ENCODE measurements at regions not wholly inside any gene's neighbourhood (a gene's known extent, or its start where the extent isn't known, plus 50 kb on each side); places are given as distances from the start of the nearest gene placed in this dataset.
A peak's percentile ranks its signal among the peaks of the same experiment; 100 is the strongest.
"Not testable (repeated sequence)": the region's sequence is repeated elsewhere in the genome, so short reads cannot be mapped to it uniquely, and the experiment has no call there.

DNA sequence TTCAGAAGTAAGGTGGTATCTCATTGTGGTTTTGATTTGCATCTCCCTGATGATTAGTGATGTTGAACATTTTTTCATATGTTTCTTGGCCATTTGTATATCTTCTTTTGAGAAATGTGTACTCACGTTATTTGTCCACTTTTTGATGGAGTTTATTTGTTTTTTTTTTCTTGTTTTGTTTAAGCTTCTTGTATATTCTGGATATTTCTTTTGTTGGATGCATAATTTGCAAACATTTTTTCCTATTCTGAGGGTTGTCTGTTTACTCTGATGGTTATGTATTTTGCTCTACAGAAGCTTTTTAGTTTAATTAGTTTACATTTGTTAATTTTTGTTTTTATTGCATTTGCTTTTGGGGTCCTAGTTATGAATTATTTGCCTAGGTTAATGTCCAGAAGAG lies 927.4 kb upstream of the LRFN5 start:
- peaks cover 5% of the 10 kb centered on the region; the same call in 1 of the 2 replicates for H3K4me1 ChIP-seq (ENCODE audit: control insufficient read depth, insufficient read depth, low read length)
- H3K9ac ChIP-seq (ENCODE audit: low read length), result no peak overlapping the region
- no peak overlapping the region for H3K4me3 ChIP-seq (ENCODE audit: low read depth, low read length)
- no peaks in the 10 kb centered on the region for H3K36me3 ChIP-seq (ENCODE audit: control insufficient read depth, insufficient read depth, low read length)
- H3K27ac ChIP-seq (ENCODE audit: low read depth, low read length), result no peak overlapping the region
- no peaks in the 10 kb centered on the region for H3K9me3 ChIP-seq (ENCODE audit: control insufficient read depth, insufficient read depth, low read depth, low read length)
- no peaks in the 10 kb centered on the region for H3K27me3 ChIP-seq (ENCODE audit: control insufficient read depth, insufficient read depth, low read length)

GRCh38 chr14:40677206-40677605 lies 929.5 kb upstream of the LRFN5 start:
- H3K4me3 ChIP-seq (ENCODE audit: low read depth, low read length); H3K27me3 ChIP-seq (ENCODE audit: control insufficient read depth, insufficient read depth, low read length); H3K9ac ChIP-seq (ENCODE audit: low read length); H3K27ac ChIP-seq (ENCODE audit: low read depth, low read length); H3K4me1 ChIP-seq (ENCODE audit: control insufficient read depth, insufficient read depth, low read length); H3K36me3 ChIP-seq (ENCODE audit: control insufficient read depth, insufficient read depth, low read length); H3K9me3 ChIP-seq (ENCODE audit: control insufficient read depth, insufficient read depth, low read depth, low read length): not testable (repeated sequence)

DNA sequence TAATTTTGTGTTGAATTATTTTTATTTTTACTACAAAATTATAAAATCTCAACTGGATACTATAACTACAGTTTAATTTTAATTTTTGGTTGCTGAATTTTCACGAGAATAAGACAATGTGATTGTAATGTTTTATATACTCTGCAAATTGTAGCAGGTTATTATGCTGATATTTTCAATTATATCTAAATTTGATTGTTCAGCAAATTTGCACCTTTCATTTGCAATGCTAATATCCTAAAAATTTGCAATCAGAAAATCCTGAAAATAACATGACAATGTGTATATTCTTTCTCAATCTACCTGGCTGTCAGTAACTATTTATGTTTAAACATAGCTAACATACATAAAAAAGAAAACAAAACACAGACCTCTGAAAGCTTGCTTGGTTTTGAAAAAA lies 932.2 kb upstream of the LRFN5 start:
- no peaks in the 10 kb centered on the region for H3K36me3 ChIP-seq (ENCODE audit: control insufficient read depth, insufficient read depth, low read length)
- no peaks in the 10 kb centered on the region for H3K9me3 ChIP-seq (ENCODE audit: control insufficient read depth, insufficient read depth, low read depth, low read length)
- H3K4me3 ChIP-seq (ENCODE audit: low read depth, low read length), result no peak overlapping the region
- no peak overlapping the region for H3K9ac ChIP-seq (ENCODE audit: low read length)
- no peaks in the 10 kb centered on the region for H3K27me3 ChIP-seq (ENCODE audit: control insufficient read depth, insufficient read depth, low read length)
- no peak overlapping the region for H3K27ac ChIP-seq (ENCODE audit: low read depth, low read length)
- H3K4me1 ChIP-seq (ENCODE audit: control insufficient read depth, insufficient read depth, low read length), result no peaks in the 10 kb centered on the region

- Histone ChIP-seq H3K27me3 (ENCODE audit: control insufficient read depth, insufficient read depth, low read length) (no peaks in the 10 kb centered on the region), H3K4me1 (ENCODE audit: control insufficient read depth, insufficient read depth, low read length) (no peaks in the 10 kb centered on the region), H3K9me3 (ENCODE audit: control insufficient read depth, insufficient read depth, low read depth, low read length) (no peaks in the 10 kb centered on the region), H3K27ac (ENCODE audit: low read depth, low read length) (no peak overlapping the region), H3K9ac (ENCODE audit: low read length) (no peak overlapping the region), H3K4me3 (ENCODE audit: low read depth, low read length) (no peak overlapping the region), H3K36me3 (ENCODE audit: control insufficient read depth, insufficient read depth, low read length) (no peaks in the 10 kb centered on the region)
These were observed 950.4 kb upstream of the LRFN5 start for GRCh38 chr14:40656311-40656710.

DNA sequence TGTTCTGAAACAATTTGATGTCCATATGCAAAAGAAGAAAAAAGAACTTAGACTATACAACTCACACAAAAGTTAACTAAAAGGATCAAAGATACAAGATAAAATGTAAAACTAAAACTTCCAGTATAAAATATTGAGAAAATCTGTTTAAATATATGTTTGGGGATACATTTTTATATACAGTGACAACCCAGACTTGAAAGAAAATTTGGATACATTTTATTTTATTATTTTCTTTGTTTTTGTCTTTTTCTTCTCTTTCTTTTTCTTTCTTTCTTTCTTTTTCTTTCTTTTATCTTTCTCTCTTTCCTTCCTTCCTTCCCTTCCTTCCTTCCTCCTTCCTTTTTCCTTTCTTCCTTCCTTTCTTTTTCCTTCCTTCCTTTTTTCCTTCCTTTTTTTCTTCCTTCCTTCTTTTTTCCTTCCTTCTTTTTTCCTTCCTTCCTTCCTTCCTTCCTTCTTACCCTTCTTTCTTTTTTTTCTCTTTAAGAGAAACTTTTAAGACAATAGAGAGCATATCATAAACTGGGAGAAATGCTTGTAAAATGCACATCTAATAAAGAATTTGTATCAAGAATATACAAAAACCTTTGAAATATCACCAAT lies 954.5 kb upstream of the LRFN5 start:
- Histone ChIP-seq H3K36me3 (ENCODE audit: control insufficient read depth, insufficient read depth, low read length) (no peaks in the 10 kb centered on the region), H3K4me3 (ENCODE audit: low read depth, low read length) (no peak overlapping the region), H3K4me1 (ENCODE audit: control insufficient read depth, insufficient read depth, low read length) (no peaks in the 10 kb centered on the region), H3K27me3 (ENCODE audit: control insufficient read depth, insufficient read depth, low read length) (no peaks in the 10 kb centered on the region), H3K27ac (ENCODE audit: low read depth, low read length) (no peak overlapping the region), H3K9me3 (ENCODE audit: control insufficient read depth, insufficient read depth, low read depth, low read length) (no peaks in the 10 kb centered on the region), H3K9ac (ENCODE audit: low read length) (no peak overlapping the region)

DNA sequence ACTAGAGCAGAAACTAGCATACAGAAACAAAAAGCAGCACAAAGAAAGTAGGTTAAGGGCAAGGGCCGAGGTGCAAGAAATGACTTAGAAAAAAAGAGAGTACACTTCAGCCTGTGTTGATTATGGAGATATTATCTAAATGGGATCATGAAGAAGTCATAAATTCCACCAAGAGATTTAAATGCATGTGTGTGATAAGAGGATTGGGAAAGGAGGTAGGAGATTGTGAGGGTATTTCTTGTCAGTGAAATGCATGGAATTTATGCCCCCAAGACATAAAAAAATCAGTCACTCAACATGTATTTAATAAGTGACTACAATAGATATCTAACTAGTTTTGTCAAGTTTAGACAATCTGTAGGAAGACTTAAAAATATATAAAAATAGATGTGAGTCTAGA lies 976.2 kb upstream of the LRFN5 start:
- H3K27me3 ChIP-seq (ENCODE audit: control insufficient read depth, insufficient read depth, low read length), result no peaks in the 10 kb centered on the region
- H3K4me3 ChIP-seq (ENCODE audit: low read depth, low read length), result peak overlapping the region; percentile 68
- peaks cover 9% of the 10 kb centered on the region; the same call in 1 of the 2 replicates for H3K4me1 ChIP-seq (ENCODE audit: control insufficient read depth, insufficient read depth, low read length)
- peak overlapping the region; percentile 79 for H3K9ac ChIP-seq (ENCODE audit: low read length)
- no peaks in the 10 kb centered on the region for H3K36me3 ChIP-seq (ENCODE audit: control insufficient read depth, insufficient read depth, low read length)
- H3K9me3 ChIP-seq (ENCODE audit: control insufficient read depth, insufficient read depth, low read depth, low read length), result no peaks in the 10 kb centered on the region
- H3K27ac ChIP-seq (ENCODE audit: low read depth, low read length), result no peak overlapping the region

DNA sequence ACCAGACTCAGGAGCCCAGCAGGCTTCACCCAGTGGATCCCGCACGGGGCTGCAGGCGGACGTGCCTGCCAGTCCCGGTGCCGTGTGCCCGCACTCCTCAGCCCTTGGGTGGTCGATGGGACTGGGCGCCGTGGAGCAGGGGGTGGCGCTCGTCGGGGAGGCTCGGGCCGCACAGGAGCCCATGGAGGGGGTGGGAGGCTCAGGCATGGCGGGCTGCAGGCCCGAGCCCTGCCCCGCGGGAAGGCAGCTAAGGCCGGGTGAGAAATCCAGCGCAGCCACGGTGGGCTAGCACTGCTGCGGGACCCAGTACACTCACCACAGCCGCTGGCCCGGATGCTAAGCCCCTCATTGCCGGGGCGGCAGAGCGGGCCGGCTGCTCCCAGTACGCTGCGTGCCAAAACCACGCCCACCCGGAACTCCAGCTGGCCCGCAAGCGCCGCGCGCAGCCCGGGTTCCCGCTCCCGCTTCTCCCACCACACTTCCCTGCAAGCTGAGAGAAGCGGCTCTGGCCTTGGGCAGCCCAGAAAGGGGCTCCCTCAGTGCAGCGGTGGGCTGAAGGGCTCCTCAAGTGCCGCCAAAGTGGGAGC lies 977.0 kb upstream of the LRFN5 start:
- H3K36me3 ChIP-seq (ENCODE audit: control insufficient read depth, insufficient read depth, low read length), result not testable (repeated sequence)
- peak overlapping the region; percentile 48; the same call in 1 of the 2 replicates for H3K27ac ChIP-seq (ENCODE audit: low read depth, low read length)

GRCh38 chr14:40629144-40629543 lies 977.5 kb upstream of the LRFN5 start:
- Histone ChIP-seq H3K4me3 (ENCODE audit: low read depth, low read length) (peak overlapping the region; percentile 68), H3K4me1 (ENCODE audit: control insufficient read depth, insufficient read depth, low read length) (peaks cover 9% of the 10 kb centered on the region; the same call in 1 of the 2 replicates), H3K27ac (ENCODE audit: low read depth, low read length) (0 out of 2 replicates have a peak overlapping the region, but pooled peaks have one; percentile 48), H3K9ac (ENCODE audit: low read length) (peak overlapping the region; percentile 79), H3K9me3 (ENCODE audit: control insufficient read depth, insufficient read depth, low read depth, low read length) (no peaks in the 10 kb centered on the region), H3K36me3 (ENCODE audit: control insufficient read depth, insufficient read depth, low read length) (no peaks in the 10 kb centered on the region), H3K27me3 (ENCODE audit: control insufficient read depth, insufficient read depth, low read length) (no peaks in the 10 kb centered on the region)

More for the DNA sequence above, 977.0 kb upstream of the LRFN5 start:
- not testable (repeated sequence) for H3K9me3 ChIP-seq (ENCODE audit: control insufficient read depth, insufficient read depth, low read depth, low read length); H3K4me1 ChIP-seq (ENCODE audit: control insufficient read depth, insufficient read depth, low read length); H3K27me3 ChIP-seq (ENCODE audit: control insufficient read depth, insufficient read depth, low read length)
- Histone ChIP-seq H3K4me3 (ENCODE audit: low read depth, low read length) (peak overlapping the region; percentile 68), H3K9ac (ENCODE audit: low read length) (peak overlapping the region; percentile 79)

GRCh38 chr14:40623643-40624042 lies 983.0 kb upstream of the LRFN5 start:
- Histone ChIP-seq H3K9ac (ENCODE audit: low read length) (no peak overlapping the region), H3K27ac (ENCODE audit: low read depth, low read length) (no peak overlapping the region), H3K9me3 (ENCODE audit: control insufficient read depth, insufficient read depth, low read depth, low read length) (no peaks in the 10 kb centered on the region), H3K27me3 (ENCODE audit: control insufficient read depth, insufficient read depth, low read length) (no peaks in the 10 kb centered on the region), H3K4me1 (ENCODE audit: control insufficient read depth, insufficient read depth, low read length) (peaks cover 3% of the 10 kb centered on the region), H3K4me3 (ENCODE audit: low read depth, low read length) (no peak overlapping the region), H3K36me3 (ENCODE audit: control insufficient read depth, insufficient read depth, low read length) (no peaks in the 10 kb centered on the region)

GRCh38 chr14:40618225-40618898 lies 988.3 kb upstream of the LRFN5 start:
- Histone ChIP-seq H3K9me3 (ENCODE audit: control insufficient read depth, insufficient read depth, low read depth, low read length) (no peaks in the 10 kb centered on the region), H3K27me3 (ENCODE audit: control insufficient read depth, insufficient read depth, low read length) (no peaks in the 10 kb centered on the region), H3K4me1 (ENCODE audit: control insufficient read depth, insufficient read depth, low read length) (peaks cover 37% of the 10 kb centered on the region), H3K4me3 (ENCODE audit: low read depth, low read length) (no peak overlapping the region), H3K27ac (ENCODE audit: low read depth, low read length) (no peak overlapping the region), H3K9ac (ENCODE audit: low read length) (no peak overlapping the region), H3K36me3 (ENCODE audit: control insufficient read depth, insufficient read depth, low read length) (no peaks in the 10 kb centered on the region)

- Histone ChIP-seq H3K9ac (ENCODE audit: low read length) (no peak overlapping the region), H3K36me3 (ENCODE audit: control insufficient read depth, insufficient read depth, low read length) (no peaks in the 10 kb centered on the region), H3K9me3 (ENCODE audit: control insufficient read depth, insufficient read depth, low read depth, low read length) (no peaks in the 10 kb centered on the region), H3K4me1 (ENCODE audit: control insufficient read depth, insufficient read depth, low read length) (peaks cover 37% of the 10 kb centered on the region), H3K27ac (ENCODE audit: low read depth, low read length) (peak overlapping the region; percentile 55), H3K4me3 (ENCODE audit: low read depth, low read length) (no peak overlapping the region), H3K27me3 (ENCODE audit: control insufficient read depth, insufficient read depth, low read length) (no peaks in the 10 kb centered on the region)
These were observed 990.1 kb upstream of the LRFN5 start for GRCh38 chr14:40616579-40616978.

Measured in HUES6 (cell line).